ENCODE measurements at regions not wholly inside any gene's neighbourhood (a gene's known extent, or its start where the extent isn't known, plus 50 kb on each side); places are given as distances from the start of the nearest gene placed in this dataset.

- no peak overlapping the region for H2AFZ ChIP-seq (ENCODE audit: low read depth)
- no peaks in the 10 kb centered on the region for H3K27me3 ChIP-seq (ENCODE audit: insufficient read depth)
- WGBS (ENCODE audit: low lambda C conversion rate) = 2% methylated on average over 1 of the region's 1 CpG
- TF ChIP-seq FOXM1 (IDR thresholded peaks at IDR 0.05; ENCODE audit: low read depth) (no peak), FOSL2 (IDR thresholded peaks at IDR 0.05; ENCODE audit: borderline replicate concordance, low read depth) (peak; percentile 46; the same call in 1 of the 2 replicates), POLR2AphosphoS5 (IDR thresholded peaks at IDR 0.05; ENCODE audit: low read depth, low read length) (no peak), EZH2phosphoT487 (IDR thresholded peaks at IDR 0.05; ENCODE audit: borderline replicate concordance, low read depth) (no peak), USF2 (IDR thresholded peaks at IDR 0.05; ENCODE audit: borderline replicate concordance, low read depth, low read length) (no peak), NRF1 (IDR thresholded peaks at IDR 0.05; ENCODE audit: low read depth, low read length) (no peak)
- DNase-seq = no peak
- ChIA-PET CTCF (no interaction called here), POLR2A (no interaction called here)
- H3K4me1 ChIP-seq (ENCODE audit: control insufficient read depth in 1 of 2, insufficient read depth in 2 of 2, low read depth in 1 of 2, low read length in 1 of 2) = peaks cover 0 to 13% of the 10 kb centered on the region in 2 experiments; a peak in 2 of 4 replicates
- peak overlapping the region; percentile 74 for H3K4me2 ChIP-seq
- no peaks in the 10 kb centered on the region for H4K20me1 ChIP-seq (ENCODE audit: insufficient read depth)
- peaks cover 29% of the 10 kb centered on the region for H3F3A ChIP-seq (replicated peaks; ENCODE audit: insufficient read depth)
- no peaks in the 10 kb centered on the region for H3K36me3 ChIP-seq (replicated peaks in 1 of 2; ENCODE audit: control insufficient read depth in 1 of 2, insufficient read depth in 2 of 2, low read length in 1 of 2)
- peak overlapping the region; percentile 56; the same call in 1 of the 2 replicates for H3K9ac ChIP-seq
- H3K79me2 ChIP-seq (ENCODE audit: insufficient read depth) = no peaks in the 10 kb centered on the region
- no peaks in the 10 kb centered on the region for H3K9me3 ChIP-seq
- no peaks in the 10 kb centered on the region for H3K9me2 ChIP-seq
- H3K4me3 ChIP-seq (ENCODE audit: low read depth in 2 of 2, low read length in 1 of 2) = peak overlapping the region; percentile 21 to 60; a peak in 3 of 4 replicates
- peak overlapping the region in 1 of 2 experiments; percentile 96; a peak in 2 of 4 replicates for H3K27ac ChIP-seq (ENCODE audit: low read depth in 2 of 2, low read length in 1 of 2)
Measured at GRCh38 chr18:2410688-2411087, 160.6 kb downstream of the METTL4 start.

- H3K9me3 ChIP-seq = no peaks in the 10 kb centered on the region
- H3K4me3 ChIP-seq (ENCODE audit: low read depth in 2 of 2, low read length in 1 of 2) = peak overlapping the region; percentile 21 to 60; a peak in 3 of 4 replicates
- peaks cover 0 to 13% of the 10 kb centered on the region in 2 experiments; a peak in 2 of 4 replicates for H3K4me1 ChIP-seq (ENCODE audit: control insufficient read depth in 1 of 2, insufficient read depth in 2 of 2, low read depth in 1 of 2, low read length in 1 of 2)
- H3F3A ChIP-seq (replicated peaks; ENCODE audit: insufficient read depth) = peaks cover 29% of the 10 kb centered on the region
- ChIA-PET POLR2A (no interaction called here), CTCF (interaction anchor here (0.9 kb wide), 1 partner anchor 9 kb away, joined by 3 read pairs; no protein-coding TSS in a partner anchor)
- H3K9ac ChIP-seq = peak overlapping the region; percentile 56; the same call in 1 of the 2 replicates
- H3K27ac ChIP-seq (ENCODE audit: low read depth in 2 of 2, low read length in 1 of 2) = peak overlapping the region in 1 of 2 experiments; percentile 96; a peak in 3 of 4 replicates
- no peaks in the 10 kb centered on the region for H3K36me3 ChIP-seq (replicated peaks in 1 of 2; ENCODE audit: control insufficient read depth in 1 of 2, insufficient read depth in 2 of 2, low read length in 1 of 2)
- no peaks in the 10 kb centered on the region for H3K79me2 ChIP-seq (ENCODE audit: insufficient read depth)
- H3K27me3 ChIP-seq (ENCODE audit: insufficient read depth) = no peaks in the 10 kb centered on the region
- H4K20me1 ChIP-seq (ENCODE audit: insufficient read depth) = no peaks in the 10 kb centered on the region
- H3K4me2 ChIP-seq = peak overlapping the region; percentile 74
- no peak for DNase-seq
- H3K9me2 ChIP-seq = no peaks in the 10 kb centered on the region
- peak overlapping the region; percentile 63; the same call in 1 of the 2 replicates for H2AFZ ChIP-seq (ENCODE audit: low read depth)
- 16% methylated on average over 1 of the region's 1 CpG for WGBS (ENCODE audit: low lambda C conversion rate)
- TF ChIP-seq RCOR1 (IDR thresholded peaks at IDR 0.05; ENCODE audit: low read length) = no peak
- no peak for TF ChIP-seq CHD2 (IDR thresholded peaks at IDR 0.05; ENCODE audit: low read length, partially characterized antibody)
- TF ChIP-seq NRF1 (IDR thresholded peaks at IDR 0.05; ENCODE audit: low read depth, low read length) = no peak
- no peak for TF ChIP-seq RFX5 (IDR thresholded peaks at IDR 0.05; ENCODE audit: low read length)
- TF ChIP-seq CTCF (IDR thresholded peaks at IDR 0.05) = no peak
- TF ChIP-seq JUND (IDR thresholded peaks at IDR 0.05) = peak; percentile 87
- TF ChIP-seq TAF1 (IDR thresholded peaks at IDR 0.05; ENCODE audit: borderline replicate concordance, low read depth, low read length) = no peak; the same call in 1 of the 2 replicates
- peak; percentile 85 for TF ChIP-seq FOSL2 (IDR thresholded peaks at IDR 0.05; ENCODE audit: borderline replicate concordance, low read depth)
- no peak for TF ChIP-seq RAD21 (IDR thresholded peaks at IDR 0.05; ENCODE audit: low read length)
- TF ChIP-seq MAX (IDR thresholded peaks at IDR 0.05; ENCODE audit: low read depth) = peak; percentile 26; the same call in 1 of the 2 replicates
- TF ChIP-seq RXRA (IDR thresholded peaks at IDR 0.05; ENCODE audit: borderline replicate concordance, low read depth) = 0 out of 2 replicates have a peak, but pooled peaks have one; percentile 33
- TF ChIP-seq NFIC (IDR thresholded peaks at IDR 0.05; ENCODE audit: borderline replicate concordance) = peak; percentile 70; the same call in 1 of the 2 replicates
- TF ChIP-seq FOXM1 (IDR thresholded peaks at IDR 0.05; ENCODE audit: low read depth) = no peak; the same call in 1 of the 2 replicates
- no peak for TF ChIP-seq IRF3 (IDR thresholded peaks at IDR 0.05; ENCODE audit: low read depth, low read length)
- no peak for TF ChIP-seq USF2 (IDR thresholded peaks at IDR 0.05; ENCODE audit: borderline replicate concordance, low read depth, low read length)
- TF ChIP-seq POLR2AphosphoS5 (IDR thresholded peaks at IDR 0.05; ENCODE audit: low read depth, low read length) = no peak
- TF ChIP-seq ZBTB33 (IDR thresholded peaks at IDR 0.05; ENCODE audit: borderline replicate concordance, low read depth) = no peak
Measured at GRCh38 chr18:2411381-2411960, 159.8 kb downstream of the METTL4 start.

Measured in SK-N-SH (cell line).